HG02938 (cell line): ENCODE measurements at regions not wholly inside any gene's neighbourhood (a gene's known extent, or its start where the extent isn't known, plus 50 kb on each side); places are given as distances from the start of the nearest gene placed in this dataset.
"Not testable (repeated sequence)": the region's sequence is repeated elsewhere in the genome, so short reads cannot be mapped to it uniquely, and the experiment has no call there.

Experiments
- ATAC-seq: cut with Tn5 transposase; IDR thresholded peaks from one replicate; pipeline ENCODE4 v1.9.1; 2021; ENCODE audit warnings: mild to moderate bottlenecking, moderate library complexity; ENCODE audit not compliant: unreplicated experiment

DNA sequence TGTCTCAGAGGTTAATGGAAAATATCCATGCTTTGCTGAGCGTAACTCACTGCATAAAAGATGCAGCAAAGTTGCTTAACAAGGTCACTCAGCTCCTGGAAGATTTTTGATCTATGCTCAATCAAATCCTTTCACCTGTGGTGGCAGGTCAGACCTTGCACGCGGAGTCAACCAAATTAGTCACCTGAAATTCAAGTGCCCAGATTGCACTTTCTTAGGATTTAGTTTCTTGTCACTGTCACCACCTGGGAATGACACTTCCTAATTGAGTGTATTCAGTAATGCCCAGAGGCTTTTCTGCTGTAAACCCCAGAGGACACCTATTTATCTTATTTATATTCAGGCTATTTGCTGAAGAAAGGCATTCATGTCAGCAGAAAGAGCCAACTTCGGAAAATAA lies 215.8 kb upstream of the SMIM31 start:
- no peak for ATAC-seq

- ATAC-seq, result no peak
Observed at GRCh38 chr4:164540987-164541386, 212.9 kb upstream of the SMIM31 start.

DNA sequence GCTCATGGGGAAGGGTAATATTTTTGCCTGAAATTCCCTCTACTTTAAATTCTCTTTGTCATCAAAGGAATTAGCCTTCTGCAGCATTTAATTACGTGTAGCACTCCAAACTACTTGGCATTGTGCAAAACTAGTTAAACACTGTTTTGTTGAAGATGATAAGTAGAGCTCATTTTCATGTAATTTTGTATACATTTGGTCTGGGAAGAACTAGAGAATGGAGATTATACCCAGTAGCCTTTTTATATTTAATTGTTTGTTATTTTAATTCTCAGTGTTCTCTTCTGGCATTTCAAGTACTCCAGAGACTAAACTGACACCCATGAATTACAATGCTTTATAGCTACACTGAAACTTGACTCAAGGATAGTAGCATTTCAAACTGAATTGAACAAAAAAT lies 211.5 kb upstream of the SMIM31 start:
- no peak for ATAC-seq

- ATAC-seq, result no peak
Observed at GRCh38 chr4:164550989-164551712, 202.8 kb upstream of the SMIM31 start.

DNA sequence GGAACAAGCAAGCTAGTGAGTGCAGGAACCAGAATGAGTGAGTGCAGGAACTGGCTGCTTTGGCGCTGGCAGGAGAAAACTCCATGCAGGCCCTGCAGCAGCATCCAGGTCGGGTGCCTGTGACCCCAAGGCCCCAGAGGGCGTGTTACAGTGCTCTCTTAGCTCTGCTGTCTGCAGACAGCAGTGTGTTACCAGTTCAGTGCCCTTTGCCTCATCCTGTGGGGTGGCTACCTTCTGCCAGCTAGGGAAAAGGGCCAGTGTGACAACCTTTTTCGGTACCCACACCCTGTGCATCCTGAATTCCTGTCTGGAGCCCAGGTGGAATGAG lies 202.3 kb upstream of the SMIM31 start:
- no peak for ATAC-seq

DNA sequence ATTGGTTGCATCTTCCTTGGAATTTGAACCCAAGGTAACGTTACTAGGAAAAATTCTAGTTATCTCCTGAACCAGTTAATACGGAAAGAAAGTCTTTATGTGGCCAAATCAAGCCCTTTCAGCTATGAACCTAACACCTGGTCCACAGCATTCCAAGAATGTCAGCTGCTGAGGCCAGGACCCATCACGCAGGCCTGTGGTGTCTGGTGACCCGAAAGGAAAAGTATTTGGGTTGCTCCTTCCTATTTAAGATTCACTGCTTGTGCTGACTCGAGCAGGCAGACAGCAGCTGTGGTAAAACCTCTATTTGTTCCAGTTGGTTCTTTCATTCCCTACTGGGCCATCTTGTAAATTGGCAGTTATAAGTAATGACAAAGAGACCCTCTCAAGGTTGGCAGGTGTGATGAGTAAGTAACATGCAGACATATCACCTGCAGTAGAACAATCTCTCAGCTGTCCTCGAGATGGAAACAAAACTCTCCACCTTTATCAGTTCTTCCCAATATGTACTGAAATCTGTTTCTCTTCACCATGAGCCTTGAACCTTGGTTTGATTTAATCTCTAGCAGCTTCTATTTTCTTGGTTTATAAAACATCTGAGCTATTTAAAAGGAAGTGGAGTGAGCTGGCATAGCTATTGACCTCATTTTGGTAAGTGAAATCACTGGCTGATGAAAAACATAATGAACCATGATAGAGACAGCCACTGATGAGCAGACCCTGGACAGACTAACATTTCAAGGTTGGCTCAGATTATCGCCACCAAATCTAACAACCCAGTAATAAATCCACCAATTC lies 182.1 kb upstream of the SMIM31 start:
- no peak for ATAC-seq

DNA sequence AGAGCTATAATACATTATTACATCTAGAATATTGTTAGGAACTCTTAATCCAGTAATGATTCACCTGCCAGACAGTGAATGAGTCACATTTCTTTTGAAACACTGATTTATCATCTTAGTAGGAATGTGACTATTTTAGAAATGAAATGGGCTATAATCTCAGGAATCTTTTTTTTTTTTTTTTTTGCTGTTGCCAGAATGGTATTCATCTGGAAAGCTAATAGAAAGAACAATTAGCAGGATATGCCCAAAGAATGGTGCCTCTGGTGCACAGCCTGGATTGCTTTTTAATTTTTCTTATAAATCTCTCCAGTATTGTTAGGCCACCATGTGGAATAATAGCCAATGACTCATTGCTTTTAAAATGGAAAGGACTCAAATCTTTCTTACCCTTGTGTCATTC lies 181.1 kb upstream of the SMIM31 start:
- ATAC-seq, result no peak

GRCh38 chr4:164575861-164576260 lies 178.1 kb upstream of the SMIM31 start:
- no peak for ATAC-seq

DNA sequence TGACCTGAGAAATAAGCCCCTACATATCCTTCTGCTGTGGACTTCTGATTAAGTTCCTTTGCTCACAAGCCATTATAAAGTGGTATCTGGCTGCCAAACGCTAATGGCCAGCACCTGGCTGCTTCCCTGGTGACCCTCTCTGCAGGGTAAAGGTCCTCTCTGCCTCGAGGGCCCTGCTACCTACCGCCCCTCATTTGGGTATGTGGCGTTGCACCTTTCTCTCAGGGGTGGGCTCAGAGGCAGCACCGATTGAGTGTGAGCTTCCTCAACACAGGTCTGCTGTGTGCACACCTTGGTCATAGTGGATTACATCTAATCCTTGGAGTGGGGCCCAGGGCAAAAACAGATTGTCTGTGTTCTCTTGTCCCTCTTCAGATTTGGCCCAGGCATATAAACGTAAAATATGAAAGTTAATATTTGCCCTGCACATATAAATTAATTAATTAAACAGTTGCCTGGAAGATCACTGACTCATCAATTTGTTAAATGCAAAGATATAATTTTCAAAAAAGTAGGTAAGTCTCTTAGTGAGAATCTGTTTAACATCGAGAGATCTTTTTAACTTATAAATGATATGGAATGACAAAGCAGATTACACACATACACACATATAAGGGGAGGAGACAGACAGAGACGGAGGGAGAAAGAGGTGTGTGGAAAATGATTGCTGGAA lies 174.5 kb upstream of the SMIM31 start:
- no peak for ATAC-seq

DNA sequence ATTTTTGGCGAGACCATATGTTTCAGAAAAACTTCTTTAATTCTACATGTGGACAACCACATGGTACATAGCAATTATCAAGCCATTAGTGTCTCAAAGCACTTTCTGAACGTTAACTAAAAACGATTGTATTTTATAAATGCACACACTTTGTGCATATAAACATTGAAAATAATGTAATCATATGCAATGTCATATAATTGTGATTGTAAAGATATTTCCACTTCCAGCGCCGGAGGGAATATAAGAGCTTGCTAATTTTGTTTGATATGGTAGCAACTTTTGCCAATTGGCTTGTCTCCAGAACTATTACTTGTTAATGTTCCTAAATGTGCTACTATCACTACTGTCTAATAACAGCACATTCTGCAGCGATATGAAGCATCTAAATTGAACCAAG lies 162.3 kb upstream of the SMIM31 start:
- ATAC-seq, result no peak

GRCh38 chr4:164595751-164596150 lies 158.2 kb upstream of the SMIM31 start:
- ATAC-seq, result no peak

DNA sequence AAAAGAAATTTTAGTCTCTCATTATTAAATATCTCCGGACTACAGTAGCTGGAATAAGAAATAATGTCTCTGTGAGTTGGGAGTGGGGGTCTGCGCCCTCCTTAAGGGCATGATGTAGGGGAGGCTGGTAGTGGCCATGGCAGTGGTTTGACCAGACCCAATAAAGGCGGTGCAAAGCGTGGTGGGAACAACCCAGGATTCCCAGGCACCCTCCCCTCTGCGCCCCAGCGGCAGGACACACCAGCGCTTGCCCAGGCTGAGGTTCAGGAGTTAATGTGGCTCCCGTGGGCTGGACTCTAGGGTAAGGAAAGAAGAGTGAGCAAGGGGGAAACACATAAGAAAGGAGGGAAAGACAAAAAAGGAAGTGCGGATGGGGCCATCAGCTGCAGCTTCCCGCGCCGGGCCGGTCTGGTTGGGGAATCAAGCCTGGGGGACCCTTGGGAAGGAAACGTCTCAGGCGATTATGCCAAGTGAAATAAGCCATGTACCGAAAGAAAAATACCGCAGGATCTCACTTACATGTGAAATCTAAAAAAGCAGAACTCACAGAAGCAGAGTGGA lies 157.5 kb upstream of the SMIM31 start:
- ATAC-seq, result no peak

DNA sequence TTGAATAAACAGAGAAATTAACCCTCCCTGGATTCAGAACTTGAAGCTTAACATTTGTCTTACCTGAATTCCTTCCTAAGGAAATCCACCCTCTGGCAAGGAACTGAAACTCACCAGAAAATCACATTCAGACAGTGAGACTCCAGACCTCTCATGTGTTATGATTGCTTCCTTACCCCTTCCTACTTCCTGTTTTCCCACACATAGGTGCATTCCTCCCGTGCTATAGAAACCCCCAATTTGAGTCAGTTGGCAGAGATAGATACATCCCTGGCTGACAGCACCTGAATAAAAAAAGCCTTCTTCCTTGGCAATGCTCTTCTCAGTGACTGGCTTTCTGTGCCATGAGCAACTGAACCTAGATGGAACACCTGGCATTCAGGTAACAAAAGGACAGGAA lies 157.0 kb upstream of the SMIM31 start:
- no peak for ATAC-seq

GRCh38 chr4:164601653-164602052 lies 152.3 kb upstream of the SMIM31 start:
- ATAC-seq, result no peak

- not testable (repeated sequence) for ATAC-seq
Observed at GRCh38 chr4:164605791-164606190, 148.1 kb upstream of the SMIM31 start.

- peak; percentile 99 for ATAC-seq
Observed at GRCh38 chr4:164606478-164606877, 147.5 kb upstream of the SMIM31 start.

DNA sequence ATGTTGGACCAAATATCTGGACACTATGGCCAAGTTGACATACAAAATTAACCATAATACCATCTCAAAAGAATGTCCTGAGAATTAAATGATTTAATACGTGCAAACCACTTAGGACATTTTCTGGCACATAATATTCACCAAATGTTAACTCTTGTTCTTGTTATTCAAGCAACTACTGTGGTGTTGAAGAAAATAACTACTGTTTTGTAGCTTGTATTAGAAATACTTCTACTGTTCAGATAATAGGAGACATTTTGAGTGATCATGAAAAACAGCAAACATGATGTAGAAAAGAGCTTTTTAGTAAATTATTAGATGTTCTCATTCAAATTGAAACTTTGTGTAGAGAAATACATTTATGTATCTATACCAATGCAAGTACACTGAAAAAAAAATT lies 140.7 kb upstream of the SMIM31 start:
- no peak for ATAC-seq

- ATAC-seq, result no peak
Observed at GRCh38 chr4:164613792-164614191, 140.1 kb upstream of the SMIM31 start.

DNA sequence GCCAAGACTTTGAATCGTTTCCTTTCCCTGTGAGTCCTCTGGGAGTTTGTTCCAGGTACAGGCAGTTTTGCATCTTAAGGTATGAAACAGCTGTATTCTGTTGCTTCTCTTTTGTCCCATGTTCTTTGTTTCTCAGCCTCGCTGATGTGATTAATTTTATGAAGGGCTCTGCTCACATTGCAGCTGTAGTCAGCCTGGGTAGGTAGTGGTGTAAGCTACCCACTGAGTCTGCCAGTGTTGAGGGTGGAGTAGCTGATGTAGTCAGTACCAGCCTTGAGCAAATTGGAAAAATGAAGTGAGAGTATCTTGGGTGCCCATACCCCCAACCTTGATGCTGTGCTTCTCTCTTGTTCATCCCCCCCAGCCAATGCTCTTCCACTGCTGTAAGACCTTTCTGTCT lies 139.6 kb upstream of the SMIM31 start:
- ATAC-seq, result no peak

GRCh38 chr4:164614999-164615398 lies 138.9 kb upstream of the SMIM31 start:
- no peak for ATAC-seq

- no peak for ATAC-seq
Observed at GRCh38 chr4:164615964-164616363, 138.0 kb upstream of the SMIM31 start.

DNA sequence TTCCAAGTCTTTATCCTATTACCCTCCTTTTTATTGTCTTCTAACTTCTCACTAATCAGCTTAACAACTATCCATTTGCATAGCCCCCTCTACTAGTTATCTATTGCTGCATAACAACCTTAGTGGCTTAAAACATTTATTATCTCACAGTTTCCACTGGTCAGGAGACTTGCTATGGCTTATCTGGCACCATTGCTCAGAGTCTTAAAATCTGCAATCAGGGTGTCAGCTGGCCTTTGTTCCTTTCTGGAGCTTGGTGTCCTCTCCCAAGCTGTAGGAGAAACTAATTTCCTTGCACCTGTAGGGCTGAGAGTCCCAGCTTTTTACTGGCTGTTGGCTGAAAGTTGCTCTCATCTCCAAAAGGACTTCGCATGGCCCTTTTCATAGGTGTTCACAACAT lies 137.0 kb upstream of the SMIM31 start:
- no peak for ATAC-seq
